ENCODE measurements at regions not wholly inside any gene's neighbourhood (a gene's known extent, or its start where the extent isn't known, plus 50 kb on each side); places are given as distances from the start of the nearest gene placed in this dataset.
"Not testable (repeated sequence)": the region's sequence is repeated elsewhere in the genome, so short reads cannot be mapped to it uniquely, and the experiment has no call there.

GRCh38 chr11:109708184-109708583 lies 286.2 kb downstream of the C11orf87 start:
- Histone ChIP-seq H3K4me3 (ENCODE audit: low read length) (no peak overlapping the region), H3K36me3 (ENCODE audit: control insufficient read depth, insufficient read depth, low read length) (no peaks in the 10 kb centered on the region), H3K27me3 (ENCODE audit: control insufficient read depth, insufficient read depth, low read length, poor library complexity, severe bottlenecking) (no peaks in the 10 kb centered on the region), H3K9ac (ENCODE audit: extremely low read depth, low read length, poor library complexity, severe bottlenecking) (no peak overlapping the region), H3K9me3 (ENCODE audit: control insufficient read depth, low read length) (peaks cover 2% of the 10 kb centered on the region), H3K4me1 (ENCODE audit: control insufficient read depth, insufficient read depth, low read length) (no peaks in the 10 kb centered on the region), H3K27ac (ENCODE audit: low read depth, low read length) (no peak overlapping the region)
- no peak for TF ChIP-seq CTCF (conservative IDR thresholded peaks at IDR 0.05)
- no peak for DNase-seq
- Mint-ChIP-seq H3K4me1 (no peaks in the 10 kb centered on the region), H3K27ac (no peak overlapping the region), H3K4me3 (no peak overlapping the region), H3K27me3 (ENCODE audit: insufficient read depth) (no peaks in the 10 kb centered on the region), H3K36me3 (ENCODE audit: low read depth) (no peaks in the 10 kb centered on the region), H3K9me3 (peaks cover 2% of the 10 kb centered on the region)
- 84 to 100% methylated on average over 1 of the region's 1 CpG for WGBS, 2 experiments (ENCODE audit: insufficient coverage in 1 of 2, insufficient read length in 1 of 2)

- not testable (repeated sequence) for H3K36me3 Mint-ChIP-seq (ENCODE audit: low read depth); H3K9ac ChIP-seq (ENCODE audit: extremely low read depth, low read length, poor library complexity, severe bottlenecking); H3K27ac Mint-ChIP-seq; H3K36me3 ChIP-seq (ENCODE audit: control insufficient read depth, insufficient read depth, low read length); DNase-seq; H3K27me3 Mint-ChIP-seq (ENCODE audit: insufficient read depth); H3K27me3 ChIP-seq (ENCODE audit: control insufficient read depth, insufficient read depth, low read length, poor library complexity, severe bottlenecking); H3K4me3 Mint-ChIP-seq; H3K4me1 ChIP-seq (ENCODE audit: control insufficient read depth, insufficient read depth, low read length); H3K4me1 Mint-ChIP-seq; H3K27ac ChIP-seq (ENCODE audit: low read depth, low read length)
- peaks cover 36% of the 10 kb centered on the region for H3K9me3 Mint-ChIP-seq
- Histone ChIP-seq H3K9me3 (ENCODE audit: control insufficient read depth, low read length) (peaks cover 33% of the 10 kb centered on the region), H3K4me3 (ENCODE audit: low read length) (peak overlapping the region; percentile 64)
- 94 to 95% methylated on average over 2 of the region's 2 CpGs for WGBS, 2 experiments (ENCODE audit: insufficient coverage in 1 of 2, insufficient read length in 1 of 2)
Measured at GRCh38 chr11:109714444-109714843, 292.5 kb downstream of the C11orf87 start.

- H3K4me1 Mint-ChIP-seq; H3K36me3 Mint-ChIP-seq (ENCODE audit: low read depth); H3K27ac Mint-ChIP-seq; H3K27me3 Mint-ChIP-seq (ENCODE audit: insufficient read depth); H3K27me3 ChIP-seq (ENCODE audit: control insufficient read depth, insufficient read depth, low read length, poor library complexity, severe bottlenecking); H3K4me3 Mint-ChIP-seq; H3K36me3 ChIP-seq (ENCODE audit: control insufficient read depth, insufficient read depth, low read length); DNase-seq; H3K4me1 ChIP-seq (ENCODE audit: control insufficient read depth, insufficient read depth, low read length); H3K9ac ChIP-seq (ENCODE audit: extremely low read depth, low read length, poor library complexity, severe bottlenecking); H3K27ac ChIP-seq (ENCODE audit: low read depth, low read length): not testable (repeated sequence)
- H3K9me3 Mint-ChIP-seq: peaks cover 36% of the 10 kb centered on the region
- WGBS, 2 experiments (ENCODE audit: insufficient coverage in 1 of 2, insufficient read length in 1 of 2): 91% methylated on average over 4 of the region's 4 CpGs
- Histone ChIP-seq H3K4me3 (ENCODE audit: low read length) (peak overlapping the region; percentile 64), H3K9me3 (ENCODE audit: control insufficient read depth, low read length) (peaks cover 33% of the 10 kb centered on the region)
Measured at GRCh38 chr11:109715424-109715823, 293.4 kb downstream of the C11orf87 start.

- Histone ChIP-seq H3K4me1 (ENCODE audit: control insufficient read depth, insufficient read depth, low read length) (no peaks in the 10 kb centered on the region), H3K27ac (ENCODE audit: low read depth, low read length) (no peak overlapping the region), H3K27me3 (ENCODE audit: control insufficient read depth, insufficient read depth, low read length, poor library complexity, severe bottlenecking) (no peaks in the 10 kb centered on the region), H3K9me3 (ENCODE audit: control insufficient read depth, low read length) (no peaks in the 10 kb centered on the region), H3K4me3 (ENCODE audit: low read length) (no peak overlapping the region), H3K36me3 (ENCODE audit: control insufficient read depth, insufficient read depth, low read length) (no peaks in the 10 kb centered on the region), H3K9ac (ENCODE audit: extremely low read depth, low read length, poor library complexity, severe bottlenecking) (no peak overlapping the region)
- no peaks in the 10 kb centered on the region for H3K9me3 Mint-ChIP-seq
- no peak overlapping the region for H3K4me3 Mint-ChIP-seq
- no peaks in the 10 kb centered on the region for H3K36me3 Mint-ChIP-seq (ENCODE audit: low read depth)
- no peak for TF ChIP-seq CTCF (conservative IDR thresholded peaks at IDR 0.05)
- no peak for DNase-seq
- WGBS, 2 experiments (ENCODE audit: insufficient coverage in 1 of 2, insufficient read length in 1 of 2): 94 to 100% methylated on average over 2 of the region's 2 CpGs
- no peak overlapping the region for H3K27ac Mint-ChIP-seq
- H3K27me3 Mint-ChIP-seq (ENCODE audit: insufficient read depth): no peaks in the 10 kb centered on the region
- H3K4me1 Mint-ChIP-seq: peaks cover 4% of the 10 kb centered on the region
Measured at GRCh38 chr11:109726061-109726460, 304.1 kb downstream of the C11orf87 start.
